HG03097 (cell line): ENCODE measurements at regions not wholly inside any gene's neighbourhood (a gene's known extent, or its start where the extent isn't known, plus 50 kb on each side); places are given as distances from the start of the nearest gene placed in this dataset.
"Not testable (repeated sequence)": the region's sequence is repeated elsewhere in the genome, so short reads cannot be mapped to it uniquely, and the experiment has no call there.

Source experiments
- ATAC-seq: cut with Tn5 transposase; IDR thresholded peaks from one replicate; pipeline ENCODE4 v1.9.1; 2021; ENCODE audit not compliant: unreplicated experiment, low FRiP score

GRCh38 chr5:34416501-34417008 is 239.6 kb upstream of the RAI14 start:
- no peak for ATAC-seq

GRCh38 chr5:34420191-34420590 is 235.9 kb upstream of the RAI14 start:
- not testable (repeated sequence) for ATAC-seq

GRCh38 chr5:34436761-34437501 is 219.2 kb upstream of the RAI14 start:
- ATAC-seq: no peak

- no peak for ATAC-seq
Measured at GRCh38 chr5:34439601-34440000, 216.5 kb upstream of the RAI14 start.

GRCh38 chr5:34441767-34442166 is 214.4 kb upstream of the RAI14 start:
- ATAC-seq: not testable (repeated sequence)

- ATAC-seq: no peak
Measured at GRCh38 chr5:34447424-34447823, 208.7 kb upstream of the RAI14 start.

- ATAC-seq: no peak
Measured at GRCh38 chr5:34449639-34450038, 206.5 kb upstream of the RAI14 start.

GRCh38 chr5:34450338-34450737 is 205.8 kb upstream of the RAI14 start:
- ATAC-seq: no peak

GRCh38 chr5:34452170-34452828 is 203.8 kb upstream of the RAI14 start:
- no peak for ATAC-seq

- no peak for ATAC-seq
Measured at GRCh38 chr5:34455098-34455497, 201.0 kb upstream of the RAI14 start.

- no peak for ATAC-seq
Measured at GRCh38 chr5:34459908-34460307, 196.2 kb upstream of the RAI14 start.

- no peak for ATAC-seq
Measured at GRCh38 chr5:34460496-34460895, 195.6 kb upstream of the RAI14 start.

- ATAC-seq: no peak
Measured at GRCh38 chr5:34464829-34465228, 191.3 kb upstream of the RAI14 start.

- not testable (repeated sequence) for ATAC-seq
Measured at GRCh38 chr5:34465301-34465700, 190.8 kb upstream of the RAI14 start.

GRCh38 chr5:34466519-34467388 is 189.4 kb upstream of the RAI14 start:
- ATAC-seq: not testable (repeated sequence)

GRCh38 chr5:34467436-34467835 is 188.7 kb upstream of the RAI14 start:
- no peak for ATAC-seq

- ATAC-seq: not testable (repeated sequence)
Measured at GRCh38 chr5:34467984-34468383, 188.1 kb upstream of the RAI14 start.

GRCh38 chr5:34469971-34470370 is 186.2 kb upstream of the RAI14 start:
- no peak for ATAC-seq

GRCh38 chr5:34474573-34475021 is 181.5 kb upstream of the RAI14 start:
- no peak for ATAC-seq

- no peak for ATAC-seq
Measured at GRCh38 chr5:34475249-34475966, 180.7 kb upstream of the RAI14 start.
